ENCODE measurements at regions not wholly inside any gene's neighbourhood (a gene's known extent, or its start where the extent isn't known, plus 50 kb on each side); places are given as distances from the start of the nearest gene placed in this dataset.

- no peaks in the 10 kb centered on the region for H3K9me3 ChIP-seq (ENCODE audit: insufficient read depth in 2 of 2, low read depth in 1 of 2, low read length in 1 of 2)
- H3K27ac ChIP-seq (ENCODE audit: low read depth, low read length): no peak overlapping the region
- FAIRE-seq (no peak), DNase-seq (ENCODE audit: low read depth in 1 of 2, low spot score in 2 of 2) (no peak)
- no peak overlapping the region for H4K91ac ChIP-seq (replicated peaks; ENCODE audit: insufficient read length, low read length)
- 0 out of 2 replicates have a peak overlapping the region, but pooled peaks have one; percentile 38 for H2AFZ ChIP-seq (ENCODE audit: low read length)
- no peak overlapping the region for H3K56ac ChIP-seq (replicated peaks; ENCODE audit: insufficient read length, low read depth, low read length)
- H3K23ac ChIP-seq (ENCODE audit: insufficient read length): no peak overlapping the region
- no peak overlapping the region for H2BK5ac ChIP-seq (ENCODE audit: low read depth, low read length)
- H3K14ac ChIP-seq (ENCODE audit: insufficient read length): no peak overlapping the region
- no peak for TF ChIP-seq KDM4A (IDR thresholded peaks at IDR 0.05; ENCODE audit: low read depth, low read length, severe bottlenecking)
- no peak for TF ChIP-seq SIN3A (conservative IDR thresholded peaks at IDR 0.05 in 1 of 2, IDR thresholded peaks at IDR 0.05 in 1 of 2; ENCODE audit: low read depth in 1 of 2, low read length in 2 of 2)
- H4K5ac ChIP-seq (ENCODE audit: insufficient read length, low read depth, low read length): no peak overlapping the region
- no peak overlapping the region for H2AK5ac ChIP-seq (ENCODE audit: low read depth, low read length)
- H2BK20ac ChIP-seq (ENCODE audit: low read length): no peak overlapping the region
- no peaks in the 10 kb centered on the region for H3K79me1 ChIP-seq (ENCODE audit: low read depth, low read length)
- no peak overlapping the region for H3K18ac ChIP-seq (ENCODE audit: extremely low read depth, low read length)
- H3K4me3 ChIP-seq (ENCODE audit: extremely low read depth in 1 of 4, insufficient read depth in 2 of 4, low read depth in 3 of 4, low read length in 4 of 4): no peak overlapping the region
- H2BK12ac ChIP-seq (ENCODE audit: low read depth, low read length): no peak overlapping the region
- 95% methylated on average over 1 of the region's 1 CpG; no CpG with 5 or more reads in 1 of the 2 experiments for WGBS, 2 experiments (ENCODE audit: extremely low coverage in 1 of 2, insufficient coverage in 1 of 2, insufficient read length in 1 of 2, insufficient replicate concordance in 2 of 2, low coverage in 1 of 2, low lambda C conversion rate in 2 of 2, missing lambda C conversion rate in 1 of 2)
- H3K4me2 ChIP-seq (ENCODE audit: insufficient read depth in 1 of 2, low read depth in 2 of 2, low read length in 2 of 2): no peak overlapping the region
- no peaks in the 10 kb centered on the region for H3K4me1 ChIP-seq (replicated peaks in 1 of 4; ENCODE audit: control insufficient read depth in 3 of 4, insufficient read depth in 4 of 4, low read length in 3 of 4)
- H4K20me1 ChIP-seq (replicated peaks in 1 of 2; ENCODE audit: control insufficient read depth in 1 of 2, insufficient read depth in 2 of 2, low read length in 2 of 2): no peaks in the 10 kb centered on the region
- H2BK120ac ChIP-seq (replicated peaks; ENCODE audit: low read depth, low read length): no peak overlapping the region
- H3K27me3 ChIP-seq (replicated peaks in 1 of 4; ENCODE audit: control insufficient read depth in 3 of 4, extremely low read depth in 1 of 4, insufficient read depth in 3 of 4, low read length in 3 of 4): no peaks in the 10 kb centered on the region
- no peak overlapping the region for H3K4ac ChIP-seq (replicated peaks; ENCODE audit: insufficient read length, low read depth, low read length)
- H4K8ac ChIP-seq (ENCODE audit: extremely low read depth, insufficient read depth, low read length): no peak overlapping the region
- H3K23me2 ChIP-seq (ENCODE audit: low read depth, low read length): no peaks in the 10 kb centered on the region
- no peaks in the 10 kb centered on the region for H3K36me3 ChIP-seq (ENCODE audit: control insufficient read depth in 2 of 4, insufficient read depth in 4 of 4, low read length in 3 of 4)
- CTCF ChIA-PET (ENCODE audit: partially characterized antibody): interaction anchor here (1.6 to 1.7 kb wide), 2 partner anchors 18 to 184 kb away, joined by 4 to 6 read pairs; no protein-coding TSS in a partner anchor
- H3K9ac ChIP-seq (replicated peaks in 1 of 4; ENCODE audit: extremely low read depth in 1 of 4, low read depth in 3 of 4, low read length in 3 of 4): no peak overlapping the region
- no peaks in the 10 kb centered on the region for H3K79me2 ChIP-seq (ENCODE audit: control insufficient read depth in 1 of 2, insufficient read depth in 2 of 2, low read length in 2 of 2)
- H2BK15ac ChIP-seq (ENCODE audit: low read length): no peak overlapping the region
- POLR2A ChIA-PET (ENCODE audit: partially characterized antibody): no interaction called here
These were observed 80.9 kb upstream of the KYNU start for GRCh38 chr2:142796588-142796987.

All from H1 (cell line).